NT2/D1 (cell line): ENCODE measurements at regions not wholly inside any gene's neighbourhood (a gene's known extent, or its start where the extent isn't known, plus 50 kb on each side); places are given as distances from the start of the nearest gene placed in this dataset.

Experiments
- SUZ12 ChIP-seq: IDR thresholded peaks from 2 replicates; pipeline ENCODE4 v1.6.1; 2011; ENCODE audit not compliant: insufficient read length, insufficient read depth; ENCODE audit errors: extremely low read depth
- YY1 ChIP-seq: IDR thresholded peaks from 2 replicates; pipeline ENCODE4 v1.6.1; 2011; ENCODE audit not compliant: insufficient read length, insufficient read depth
- ZNF274 ChIP-seq: IDR thresholded peaks from 2 replicates; pipeline ENCODE4 v1.6.1; 2011; ENCODE audit warnings: mild to moderate bottlenecking, low read depth, low read length

DNA sequence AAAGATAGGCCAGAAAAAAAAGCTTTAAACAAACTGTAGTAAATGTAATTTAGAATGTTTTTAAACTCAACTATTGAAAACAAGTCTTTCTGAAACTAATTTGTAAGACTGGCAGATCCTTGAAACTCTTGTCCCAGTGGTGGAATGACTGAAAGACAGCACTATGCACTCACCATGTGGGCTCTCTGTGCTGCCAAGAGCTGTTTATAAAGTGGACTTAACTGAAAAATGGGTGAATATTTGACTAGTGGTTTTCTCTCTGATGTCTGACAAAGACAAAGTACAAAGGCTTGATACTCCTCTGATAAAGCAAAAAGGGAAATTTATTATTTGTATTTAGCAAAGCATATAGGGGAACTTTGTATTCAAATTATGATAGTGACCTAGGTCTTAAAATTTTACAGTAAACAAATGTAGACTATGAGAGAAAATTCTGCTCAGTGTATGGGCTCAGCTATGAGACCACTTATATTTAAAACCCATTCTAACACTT is 635.4 kb downstream of the NR2F1-AS1 start:
- no peak for TF ChIP-seq SUZ12
- no peak for TF ChIP-seq ZNF274
- TF ChIP-seq YY1: no peak
